Mesothelial cell of epicardium (in vitro differentiated cells): ENCODE measurements at regions not wholly inside any gene's neighbourhood (a gene's known extent, or its start where the extent isn't known, plus 50 kb on each side); places are given as distances from the start of the nearest gene placed in this dataset.

Experiments used
- DNase-seq, 2 experiments: peaks; one replicate each; pipeline ENCODE4 v3.0.0; 2021; ENCODE audit warnings: low spot score in 2 of 2; ENCODE audit not compliant: unreplicated experiment in 2 of 2
- H3K27ac Mint-ChIP-seq: 2 replicates; pipeline ENCODE4 v1.8.0; 2021; ENCODE audit warnings: mixed read lengths
- H3K27me3 Mint-ChIP-seq: 2 replicates; pipeline ENCODE4 v1.8.0; 2021; ENCODE audit warnings: low read depth, mixed read lengths
- H3K36me3 Mint-ChIP-seq: 2 replicates; pipeline ENCODE4 v1.8.0; 2021; ENCODE audit warnings: mixed read lengths
- H3K4me1 Mint-ChIP-seq: 2 replicates; pipeline ENCODE4 v1.8.0; 2021; ENCODE audit warnings: mixed read lengths
- H3K4me3 Mint-ChIP-seq: 2 replicates; pipeline ENCODE4 v1.8.0; 2021; ENCODE audit warnings: mild to moderate bottlenecking, moderate library complexity, mixed read lengths
- H3K9me3 Mint-ChIP-seq: 2 replicates; pipeline ENCODE4 v1.8.0; 2021; ENCODE audit warnings: mixed read lengths
- CTCF ChIP-seq: fragments of 200-600 bp; sonication (generic); IDR thresholded peaks from one replicate; pipeline ENCODE4 v1.5.0; 2021; ENCODE audit warnings: antibody characterized with exemption; ENCODE audit not compliant: unreplicated experiment

- TF ChIP-seq CTCF, result no peak
- DNase-seq, result no peak
- Mint-ChIP-seq H3K4me1 (peaks cover 7% of the 10 kb centered on the region), H3K4me3 (no peak overlapping the region), H3K9me3 (peaks cover 21% of the 10 kb centered on the region), H3K27me3 (no peaks in the 10 kb centered on the region), H3K36me3 (peaks cover 2% of the 10 kb centered on the region), H3K27ac (no peak overlapping the region)
These were observed 384.5 kb downstream of the NEBL start for GRCh38 chr10:20512631-20513030.

DNA sequence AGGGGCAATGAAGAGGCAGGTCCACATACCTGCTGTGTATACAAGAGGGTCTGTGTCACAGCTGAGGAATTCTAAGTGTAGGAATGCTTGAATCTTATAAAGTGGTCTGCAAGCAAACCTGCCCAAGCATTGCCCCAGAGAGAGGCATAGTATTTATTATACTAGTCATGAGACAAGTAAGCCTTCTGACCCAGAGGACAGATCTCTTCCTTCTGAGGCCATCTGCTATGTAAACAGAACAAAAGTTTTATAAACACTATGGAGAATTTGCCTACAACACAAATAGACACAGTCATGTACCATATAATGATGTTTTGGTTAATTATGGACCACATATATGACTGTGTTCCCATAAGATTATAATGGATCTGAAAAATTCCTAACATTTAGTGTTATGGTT, 388.2 kb downstream of the NEBL start:
- H3K9me3 Mint-ChIP-seq, result peaks cover 12% of the 10 kb centered on the region
- no peak overlapping the region for H3K4me3 Mint-ChIP-seq
- no peak overlapping the region for H3K27ac Mint-ChIP-seq
- no peaks in the 10 kb centered on the region for H3K27me3 Mint-ChIP-seq
- no peak for TF ChIP-seq CTCF
- peaks cover 2% of the 10 kb centered on the region for H3K36me3 Mint-ChIP-seq
- no peaks in the 10 kb centered on the region for H3K4me1 Mint-ChIP-seq
- no peak for DNase-seq

GRCh38 chr10:20502903-20503585, 394.1 kb downstream of the NEBL start:
- H3K4me3 Mint-ChIP-seq, result no peak overlapping the region
- no peak overlapping the region for H3K27ac Mint-ChIP-seq
- no peaks in the 10 kb centered on the region for H3K4me1 Mint-ChIP-seq
- no peak for TF ChIP-seq CTCF
- no peaks in the 10 kb centered on the region for H3K36me3 Mint-ChIP-seq
- H3K27me3 Mint-ChIP-seq, result no peaks in the 10 kb centered on the region
- DNase-seq, result no peak
- H3K9me3 Mint-ChIP-seq, result peaks cover 22% of the 10 kb centered on the region

DNA sequence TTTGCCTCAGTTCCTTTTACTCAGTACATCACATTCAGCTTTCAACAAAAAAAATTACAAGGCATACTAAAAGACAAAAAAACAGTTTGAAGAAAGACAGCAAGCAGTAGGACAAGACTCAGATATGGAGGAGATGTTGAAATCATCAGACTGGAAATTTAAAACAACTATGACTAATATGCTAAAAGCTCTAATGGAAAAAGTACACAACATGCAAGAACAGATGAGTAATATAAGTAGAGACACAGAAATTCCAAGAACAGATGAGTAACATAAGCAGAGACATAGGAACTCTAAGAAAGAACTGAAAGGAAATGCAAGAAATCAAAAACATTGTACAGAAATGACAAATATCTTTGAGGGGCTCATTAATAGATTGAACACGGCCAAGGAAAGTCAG, 402.6 kb downstream of the NEBL start:
- DNase-seq, result no peak

GRCh38 chr10:20492447-20492846, 404.7 kb downstream of the NEBL start:
- peaks cover 13% of the 10 kb centered on the region for H3K9me3 Mint-ChIP-seq
- peaks cover 10% of the 10 kb centered on the region for H3K36me3 Mint-ChIP-seq
- no peak overlapping the region for H3K27ac Mint-ChIP-seq
- no peak for DNase-seq
- no peaks in the 10 kb centered on the region for H3K27me3 Mint-ChIP-seq
- H3K4me3 Mint-ChIP-seq, result no peak overlapping the region
- peaks cover 9% of the 10 kb centered on the region for H3K4me1 Mint-ChIP-seq
- TF ChIP-seq CTCF, result no peak

More for the DNA sequence above, 402.6 kb downstream of the NEBL start:
- peaks cover 13% of the 10 kb centered on the region for H3K36me3 Mint-ChIP-seq
- H3K9me3 Mint-ChIP-seq, result peaks cover 26% of the 10 kb centered on the region
- H3K4me1 Mint-ChIP-seq, result peaks cover 7% of the 10 kb centered on the region
- H3K27me3 Mint-ChIP-seq, result no peaks in the 10 kb centered on the region
- no peak for TF ChIP-seq CTCF
- no peak overlapping the region for H3K4me3 Mint-ChIP-seq
- no peak overlapping the region for H3K27ac Mint-ChIP-seq

DNA sequence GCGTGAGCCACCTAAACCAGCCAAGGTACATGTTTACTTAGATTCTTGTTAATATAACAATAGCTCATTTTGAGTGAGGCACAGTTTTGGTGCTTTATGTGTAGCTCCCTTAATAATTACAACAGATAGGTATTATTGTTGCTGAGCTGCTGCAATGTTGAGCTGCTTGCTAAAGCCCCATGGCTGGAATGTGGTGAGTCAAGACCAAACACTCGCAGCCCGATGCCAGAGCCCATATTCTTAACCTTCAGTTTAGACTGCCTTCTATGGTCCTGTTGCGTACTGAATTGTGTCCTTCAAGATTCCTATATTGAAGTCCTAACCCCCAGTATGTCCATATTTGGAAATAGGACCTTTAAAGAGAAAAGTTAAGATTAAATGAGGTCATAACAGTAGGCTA, 407.1 kb downstream of the NEBL start:
- TF ChIP-seq CTCF, result no peak
- H3K27ac Mint-ChIP-seq, result no peak overlapping the region
- H3K4me1 Mint-ChIP-seq, result peaks cover 9% of the 10 kb centered on the region
- DNase-seq, result no peak
- peaks cover 7% of the 10 kb centered on the region for H3K36me3 Mint-ChIP-seq
- H3K27me3 Mint-ChIP-seq, result no peaks in the 10 kb centered on the region
- H3K4me3 Mint-ChIP-seq, result no peak overlapping the region
- H3K9me3 Mint-ChIP-seq, result peaks cover 10% of the 10 kb centered on the region
